Spleen (tissue), 7 donors: ENCODE measurements at regions not wholly inside any gene's neighbourhood (a gene's known extent, or its start where the extent isn't known, plus 50 kb on each side); places are given as distances from the start of the nearest gene placed in this dataset.

ENCODE experiments used
- CTCF ChIP-seq, 11 experiments: fragments of 200-600 bp in 7 of 11; fragments of 450-650 bp in 4 of 11; sonication (generic) in 4 of 11; IDR thresholded peaks in 8 of 11; conservative IDR thresholded peaks in 3 of 11; 1 replicate in 7 of 11; 2 replicates in 4 of 11; pipeline versions ENCODE4 v1.4.0 to v1.8.0; 2016 to 2021; ENCODE audit warnings: antibody characterized with exemption in 11 of 11, inconsistent platforms in 4 of 11, mild to moderate bottlenecking in 1 of 11
- POLR2A ChIP-seq, 3 donors: fragments of 450-650 bp; IDR thresholded peaks; one replicate each; pipeline ENCODE4 v1.5.1; 2017; ENCODE audit warnings: antibody characterized with exemption in 3 of 3, mild to moderate bottlenecking in 1 of 3
- donor health status: DM: no; HTN: no; CAD: no; lungs with moderate emphysema.
- donor health status: DM: no; HTN: no; CAD: no.
- donor health status: DM: no; HTN: no; CAD: no.

- no peak for TF ChIP-seq POLR2A (IDR thresholded peaks at IDR 0.05)
- TF ChIP-seq CTCF (IDR thresholded peaks at IDR 0.05 in 8 of 11, conservative IDR thresholded peaks at IDR 0.05 in 3 of 11) = no peak
Observed at GRCh38 chr2:134143568-134143967, 110.3 kb upstream of the MGAT5 start.
